ENCODE measurements at regions not wholly inside any gene's neighbourhood (a gene's known extent, or its start where the extent isn't known, plus 50 kb on each side); places are given as distances from the start of the nearest gene placed in this dataset.

GRCh38 chr10:61089251-61089650 is 145.3 kb upstream of the RHOBTB1 start:
- no peaks in the 10 kb centered on the region for H3K36me3 ChIP-seq (ENCODE audit: insufficient read depth, low read length)
- H3K9me2 ChIP-seq (ENCODE audit: insufficient read depth, low read length) = no peaks in the 10 kb centered on the region
- ChIA-PET CTCF (ENCODE audit: unreplicated experiment) (no interaction called here), POLR2A (no interaction called here)
- intact Hi-C loops (cut with micrococcal nuclease; ENCODE audit: unreplicated experiment) = no loop called here
- H3K4me1 ChIP-seq (ENCODE audit: insufficient read depth, low read length, poor library complexity, severe bottlenecking) = no peaks in the 10 kb centered on the region
- H4K20me1 ChIP-seq (ENCODE audit: insufficient read depth, low read length) = no peaks in the 10 kb centered on the region
- H2AFZ ChIP-seq (ENCODE audit: low read length) = no peak overlapping the region
- no peak overlapping the region for H3K4me3 ChIP-seq (ENCODE audit: low read depth, low read length, poor library complexity, severe bottlenecking)
- no TSS peak for BruUV-seq (replicated peaks)
- H3K4me2 ChIP-seq (ENCODE audit: low read length) = no peak overlapping the region
- H3K27ac ChIP-seq (ENCODE audit: low read depth, low read length, poor library complexity, severe bottlenecking) = no peak overlapping the region
- TF ChIP-seq CTCF (conservative IDR thresholded peaks at IDR 0.05; ENCODE audit: low read length) (no peak), EZH2phosphoT487 (IDR thresholded peaks at IDR 0.05; ENCODE audit: borderline replicate concordance, low read depth, low read length) (no peak)
- H3K79me2 ChIP-seq (ENCODE audit: insufficient read depth, low read depth, low read length) = no peaks in the 10 kb centered on the region
- no peaks in the 10 kb centered on the region for H3K9me3 ChIP-seq (ENCODE audit: low read length)
- DNase-seq (ENCODE audit: low spot score) = no peak

- Histone ChIP-seq H4K20me1 (ENCODE audit: insufficient read depth, low read length) (no peaks in the 10 kb centered on the region), H3K9me2 (ENCODE audit: insufficient read depth, low read length) (no peaks in the 10 kb centered on the region), H3K36me3 (ENCODE audit: insufficient read depth, low read length) (no peaks in the 10 kb centered on the region), H3K4me2 (ENCODE audit: low read length) (no peak overlapping the region), H2AFZ (ENCODE audit: low read length) (no peak overlapping the region), H3K79me2 (ENCODE audit: insufficient read depth, low read depth, low read length) (no peaks in the 10 kb centered on the region), H3K4me3 (ENCODE audit: low read depth, low read length, poor library complexity, severe bottlenecking) (no peak overlapping the region), H3K27ac (ENCODE audit: low read depth, low read length, poor library complexity, severe bottlenecking) (no peak overlapping the region), H3K4me1 (ENCODE audit: insufficient read depth, low read length, poor library complexity, severe bottlenecking) (no peaks in the 10 kb centered on the region), H3K9me3 (ENCODE audit: low read length) (no peaks in the 10 kb centered on the region)
- ChIA-PET POLR2A (interaction anchor here (1.1 kb wide), 1 partner anchor 11 kb away, joined by 3 read pairs; no protein-coding TSS in a partner anchor), CTCF (ENCODE audit: unreplicated experiment) (no interaction called here)
- TF ChIP-seq CTCF (conservative IDR thresholded peaks at IDR 0.05; ENCODE audit: low read length) (no peak), EZH2phosphoT487 (IDR thresholded peaks at IDR 0.05; ENCODE audit: borderline replicate concordance, low read depth, low read length) (no peak)
- DNase-seq (ENCODE audit: low spot score) = no peak
- intact Hi-C loops (cut with micrococcal nuclease; ENCODE audit: unreplicated experiment) = no loop called here
- no TSS peak for BruUV-seq (replicated peaks)
These were observed 140.5 kb upstream of the RHOBTB1 start for GRCh38 chr10:61084493-61084892.

GRCh38 chr10:61081301-61081700 is 137.3 kb upstream of the RHOBTB1 start:
- no peaks in the 10 kb centered on the region for H3K9me2 ChIP-seq (ENCODE audit: insufficient read depth, low read length)
- POLR2A ChIA-PET = interaction anchor here (0.6 kb wide), 1 partner anchor 152 kb away, joined by 3 read pairs; no protein-coding TSS in a partner anchor
- H4K20me1 ChIP-seq (ENCODE audit: insufficient read depth, low read length) = no peaks in the 10 kb centered on the region
- TF ChIP-seq CTCF (conservative IDR thresholded peaks at IDR 0.05; ENCODE audit: low read length) = no peak
- no peaks in the 10 kb centered on the region for H3K4me1 ChIP-seq (ENCODE audit: insufficient read depth, low read length, poor library complexity, severe bottlenecking)
- DNase-seq (ENCODE audit: low spot score) = no peak
- CTCF ChIA-PET (ENCODE audit: unreplicated experiment) = no interaction called here
- H3K4me2 ChIP-seq (ENCODE audit: low read length) = no peak overlapping the region
- no peak overlapping the region for H2AFZ ChIP-seq (ENCODE audit: low read length)
- H3K9me3 ChIP-seq (ENCODE audit: low read length) = no peaks in the 10 kb centered on the region
- H3K79me2 ChIP-seq (ENCODE audit: insufficient read depth, low read depth, low read length) = no peaks in the 10 kb centered on the region
- no TSS peak for BruUV-seq (replicated peaks)
- H3K27ac ChIP-seq (ENCODE audit: low read depth, low read length, poor library complexity, severe bottlenecking) = no peak overlapping the region
- H3K4me3 ChIP-seq (ENCODE audit: low read depth, low read length, poor library complexity, severe bottlenecking) = no peak overlapping the region
- H3K36me3 ChIP-seq (ENCODE audit: insufficient read depth, low read length) = no peaks in the 10 kb centered on the region
- intact Hi-C loops (cut with micrococcal nuclease; ENCODE audit: unreplicated experiment) = no loop called here

Data from OCI-LY7 (cell line).